ENCODE measurements at regions not wholly inside any gene's neighbourhood (a gene's known extent, or its start where the extent isn't known, plus 50 kb on each side); places are given as distances from the start of the nearest gene placed in this dataset.

DNA sequence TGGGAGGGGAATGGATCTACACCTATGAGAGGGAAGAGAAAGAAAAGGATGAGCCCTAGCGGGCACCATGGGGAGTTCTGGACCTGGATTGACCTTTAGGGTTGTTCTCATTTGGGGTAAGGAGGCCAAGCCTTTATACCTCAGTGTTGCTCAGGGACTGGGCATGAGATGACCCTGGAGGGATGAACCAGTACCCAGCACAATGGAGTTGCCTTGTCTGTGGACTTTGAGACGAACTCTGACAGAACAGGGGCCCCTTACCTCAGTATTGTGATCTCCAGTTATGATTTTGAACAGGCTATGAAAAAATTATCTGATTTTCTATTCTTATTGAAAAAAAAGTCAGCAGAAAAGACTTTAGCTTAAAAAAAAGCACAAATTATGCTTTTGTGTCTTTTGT lies 88.6 kb downstream of the FOXA2 start:
- ATAC-seq (replicated peaks), result no peak
- H3K4me3 Mint-ChIP-seq, result no peak overlapping the region
- no peaks in the 10 kb centered on the region for H3K36me3 Mint-ChIP-seq (ENCODE audit: low read depth)
- no peaks in the 10 kb centered on the region for H3K4me1 Mint-ChIP-seq
- H3K9me3 Mint-ChIP-seq, result peaks cover 5% of the 10 kb centered on the region
- H3K27me3 Mint-ChIP-seq, result no peaks in the 10 kb centered on the region
- no peak overlapping the region for H3K27ac Mint-ChIP-seq

- H3K27ac Mint-ChIP-seq, result no peak overlapping the region
- H3K36me3 Mint-ChIP-seq (ENCODE audit: low read depth), result no peaks in the 10 kb centered on the region
- H3K4me1 Mint-ChIP-seq, result no peaks in the 10 kb centered on the region
- no peak for ATAC-seq (replicated peaks)
- H3K27me3 Mint-ChIP-seq, result no peaks in the 10 kb centered on the region
- peaks cover 5% of the 10 kb centered on the region for H3K9me3 Mint-ChIP-seq
- H3K4me3 Mint-ChIP-seq, result no peak overlapping the region
These were observed 89.2 kb downstream of the FOXA2 start for GRCh38 chr20:22495172-22495571.

GRCh38 chr20:22492497-22492896 lies 91.9 kb downstream of the FOXA2 start:
- ATAC-seq (replicated peaks), result no peak
- Mint-ChIP-seq H3K27ac (no peak overlapping the region), H3K4me3 (no peak overlapping the region), H3K9me3 (peaks cover 2% of the 10 kb centered on the region), H3K27me3 (no peaks in the 10 kb centered on the region), H3K36me3 (ENCODE audit: low read depth) (no peaks in the 10 kb centered on the region), H3K4me1 (no peaks in the 10 kb centered on the region)

DNA sequence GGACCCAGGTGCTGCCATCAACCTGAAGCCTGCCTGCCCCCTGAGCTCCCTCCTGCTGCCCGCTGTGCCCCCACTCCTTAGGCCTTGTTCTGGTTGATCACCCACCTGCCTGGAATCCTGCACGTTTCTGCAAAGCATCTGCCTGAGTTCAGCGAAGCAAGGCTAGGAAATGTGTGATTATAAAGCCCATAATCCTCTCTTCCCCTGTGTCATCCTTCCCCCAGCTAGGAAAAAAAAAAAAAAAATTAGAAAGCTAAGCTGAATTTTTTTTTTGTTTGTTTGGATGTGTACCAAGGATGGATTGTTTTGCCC lies 93.2 kb downstream of the FOXA2 start:
- Mint-ChIP-seq H3K9me3 (no peaks in the 10 kb centered on the region), H3K4me1 (no peaks in the 10 kb centered on the region), H3K36me3 (ENCODE audit: low read depth) (no peaks in the 10 kb centered on the region), H3K27ac (no peak overlapping the region), H3K4me3 (no peak overlapping the region), H3K27me3 (no peaks in the 10 kb centered on the region)
- ATAC-seq (replicated peaks), result no peak

- Mint-ChIP-seq H3K27me3 (no peaks in the 10 kb centered on the region), H3K4me3 (no peak overlapping the region), H3K4me1 (no peaks in the 10 kb centered on the region), H3K27ac (no peak overlapping the region), H3K36me3 (ENCODE audit: low read depth) (no peaks in the 10 kb centered on the region), H3K9me3 (no peaks in the 10 kb centered on the region)
- ATAC-seq (replicated peaks), result no peak
These were observed 93.8 kb downstream of the FOXA2 start for GRCh38 chr20:22490287-22491193.

- H3K27me3 Mint-ChIP-seq, result no peaks in the 10 kb centered on the region
- no peak for ATAC-seq (replicated peaks)
- H3K4me3 Mint-ChIP-seq, result no peak overlapping the region
- H3K36me3 Mint-ChIP-seq (ENCODE audit: low read depth), result no peaks in the 10 kb centered on the region
- no peaks in the 10 kb centered on the region for H3K9me3 Mint-ChIP-seq
- H3K27ac Mint-ChIP-seq, result no peak overlapping the region
- no peaks in the 10 kb centered on the region for H3K4me1 Mint-ChIP-seq
These were observed 94.6 kb downstream of the FOXA2 start for GRCh38 chr20:22489626-22490286.

DNA sequence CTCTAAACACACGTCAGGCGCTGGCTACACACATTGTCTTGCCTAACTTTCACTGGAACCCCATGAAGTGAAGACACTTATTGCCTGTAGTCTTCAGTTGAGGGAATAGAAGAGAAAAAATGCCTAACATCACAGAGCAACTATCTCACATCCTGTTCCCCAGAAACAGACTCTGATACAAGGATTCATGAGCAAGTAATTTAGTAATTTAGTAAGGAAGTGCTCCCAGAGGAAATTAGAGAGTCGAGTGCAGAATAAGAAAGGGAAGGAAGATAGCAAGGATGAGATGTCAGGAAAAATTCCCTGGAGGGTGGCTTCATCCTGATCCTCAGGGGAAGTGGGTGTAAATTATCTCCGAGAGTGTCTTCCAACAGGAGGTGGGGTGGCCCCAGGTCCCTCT lies 104.0 kb downstream of the FOXA2 start:
- Mint-ChIP-seq H3K4me3 (no peak overlapping the region), H3K9me3 (peaks cover 13% of the 10 kb centered on the region), H3K27ac (no peak overlapping the region), H3K36me3 (ENCODE audit: low read depth) (no peaks in the 10 kb centered on the region), H3K4me1 (no peaks in the 10 kb centered on the region), H3K27me3 (no peaks in the 10 kb centered on the region)
- no peak for ATAC-seq (replicated peaks)

DNA sequence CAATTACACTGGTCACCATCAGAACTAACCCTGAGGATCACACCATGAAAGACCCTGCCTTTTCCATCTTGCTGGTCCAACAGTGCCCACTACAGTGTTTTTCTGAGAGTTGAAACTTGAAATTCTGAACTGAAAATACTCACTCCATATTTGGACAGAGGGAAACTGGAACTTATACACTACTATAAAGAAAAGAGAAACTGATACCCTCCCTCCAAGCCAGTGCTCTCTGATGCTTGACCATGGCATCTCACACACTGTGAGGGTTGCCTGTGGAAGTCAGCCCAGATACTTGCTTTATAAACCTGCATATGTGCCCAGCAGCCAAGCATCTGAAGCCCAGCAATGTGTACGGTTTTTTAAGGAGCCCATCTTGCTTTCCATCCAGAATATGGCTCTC lies 108.7 kb downstream of the FOXA2 start:
- no peak for ATAC-seq (replicated peaks)
- Mint-ChIP-seq H3K36me3 (ENCODE audit: low read depth) (no peaks in the 10 kb centered on the region), H3K9me3 (peaks cover 24% of the 10 kb centered on the region), H3K4me3 (no peak overlapping the region), H3K27ac (no peak overlapping the region), H3K27me3 (no peaks in the 10 kb centered on the region), H3K4me1 (no peaks in the 10 kb centered on the region)

DNA sequence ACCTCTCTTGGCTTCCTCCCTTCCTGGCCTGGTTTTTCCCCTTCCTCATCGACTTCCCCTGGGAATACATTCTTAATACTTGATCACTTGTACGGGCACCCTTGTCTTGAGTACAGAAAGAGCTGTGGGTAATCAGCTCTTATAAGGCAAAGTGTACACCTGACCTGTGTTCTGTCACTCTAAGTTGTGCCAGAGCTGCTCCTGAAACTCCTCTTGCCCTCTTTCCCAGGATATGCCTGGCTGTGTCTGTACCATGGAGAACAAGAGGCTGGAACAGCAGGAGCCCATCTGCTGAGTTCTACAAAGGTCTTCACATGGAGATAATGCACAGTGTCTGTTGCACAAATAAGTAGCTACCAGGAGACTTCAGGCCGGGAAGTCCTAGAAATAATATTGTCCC lies 110.1 kb downstream of the FOXA2 start:
- Mint-ChIP-seq H3K27me3 (no peaks in the 10 kb centered on the region), H3K4me1 (no peaks in the 10 kb centered on the region), H3K4me3 (no peak overlapping the region), H3K9me3 (peaks cover 24% of the 10 kb centered on the region), H3K27ac (no peak overlapping the region), H3K36me3 (ENCODE audit: low read depth) (no peaks in the 10 kb centered on the region)
- no peak for ATAC-seq (replicated peaks)

DNA sequence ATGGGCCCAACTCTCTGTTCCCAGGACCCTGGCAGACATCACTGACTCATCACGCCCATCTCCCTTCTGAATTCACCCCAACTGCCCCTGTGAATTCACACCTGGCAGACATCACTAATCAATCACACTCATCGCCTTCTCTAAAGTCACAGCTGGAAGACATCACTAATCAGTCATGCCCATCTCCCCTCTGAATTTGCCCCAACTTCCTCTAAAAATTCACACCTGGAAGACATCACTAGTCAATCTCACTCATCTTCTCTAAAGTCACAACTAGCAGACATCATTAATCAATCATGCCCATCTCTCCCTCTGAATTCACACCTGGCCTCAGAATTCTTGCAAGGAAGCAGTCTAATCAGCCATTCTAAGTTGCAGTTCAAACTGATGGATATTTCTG lies 111.1 kb downstream of the FOXA2 start:
- no peak overlapping the region for H3K27ac Mint-ChIP-seq
- ATAC-seq (replicated peaks), result no peak
- no peak overlapping the region for H3K4me3 Mint-ChIP-seq
- H3K4me1 Mint-ChIP-seq, result no peaks in the 10 kb centered on the region
- no peaks in the 10 kb centered on the region for H3K36me3 Mint-ChIP-seq (ENCODE audit: low read depth)
- H3K27me3 Mint-ChIP-seq, result no peaks in the 10 kb centered on the region
- H3K9me3 Mint-ChIP-seq, result peaks cover 24% of the 10 kb centered on the region

DNA sequence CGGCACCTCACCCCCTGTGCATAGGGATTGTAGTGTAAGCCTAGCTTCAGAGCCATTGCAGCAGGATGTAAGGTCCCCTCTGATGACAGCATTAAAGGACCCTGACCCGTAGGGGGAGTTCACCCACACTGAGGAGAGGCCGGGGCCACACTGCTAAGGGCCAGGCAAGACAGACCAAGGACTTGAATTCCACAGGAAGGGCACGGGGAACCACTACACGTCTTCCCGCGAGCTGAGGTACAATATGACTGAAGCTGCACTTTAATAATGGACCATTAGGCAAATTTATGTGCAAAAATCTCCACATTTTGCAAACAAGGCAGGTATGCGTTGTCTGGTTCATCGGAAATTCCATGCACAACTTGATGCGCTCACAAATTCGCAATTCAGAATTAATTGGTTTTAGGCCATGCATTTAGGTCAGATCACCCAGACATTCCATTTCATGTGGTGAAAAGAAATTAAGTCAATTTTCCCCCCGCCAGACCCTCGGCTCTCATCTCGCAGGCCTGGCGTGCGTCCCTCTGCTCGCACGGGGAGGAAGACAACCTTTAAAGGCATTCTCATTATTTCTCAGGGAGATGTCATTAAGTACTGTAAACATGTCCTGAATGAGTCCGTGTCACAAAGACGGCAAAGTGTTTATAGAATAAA lies 111.8 kb downstream of the FOXA2 start:
- Mint-ChIP-seq H3K27me3 (no peaks in the 10 kb centered on the region), H3K27ac (no peak overlapping the region), H3K4me3 (no peak overlapping the region), H3K4me1 (no peaks in the 10 kb centered on the region), H3K36me3 (ENCODE audit: low read depth) (no peaks in the 10 kb centered on the region), H3K9me3 (peaks cover 19% of the 10 kb centered on the region)
- no peak for ATAC-seq (replicated peaks)

DNA sequence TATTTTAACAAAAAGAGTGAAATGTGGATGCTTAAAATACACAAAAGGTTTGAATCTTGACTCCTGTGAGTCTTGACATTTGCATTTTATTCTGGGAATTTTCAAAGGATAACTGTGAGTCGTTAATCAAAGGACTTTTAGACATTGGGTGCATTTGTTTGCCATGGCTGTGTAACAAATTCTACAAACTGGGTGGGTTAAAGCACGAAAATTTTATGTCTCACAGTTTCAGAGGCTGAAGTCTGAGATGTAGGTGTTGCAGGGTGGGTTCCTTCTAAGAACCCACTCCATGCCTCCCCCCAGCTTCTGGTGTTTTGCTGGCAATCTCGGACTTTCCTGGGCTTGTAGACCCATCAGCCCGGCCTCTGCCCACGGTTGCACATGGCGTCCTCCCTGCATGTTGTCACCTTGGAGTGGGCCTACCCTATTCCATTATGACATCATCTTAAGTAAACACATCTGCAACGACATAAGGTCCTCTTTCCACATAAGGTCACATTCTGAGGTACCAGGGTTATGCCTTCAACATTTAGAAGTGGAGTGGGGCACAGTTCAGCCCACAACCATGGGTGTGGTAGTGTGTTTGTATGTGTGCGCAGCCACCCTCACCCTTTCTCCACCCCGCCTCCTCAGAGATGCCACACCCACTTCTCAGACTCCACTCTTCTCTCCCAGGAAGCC lies 113.1 kb downstream of the FOXA2 start:
- Mint-ChIP-seq H3K27me3 (no peaks in the 10 kb centered on the region), H3K4me1 (no peaks in the 10 kb centered on the region), H3K27ac (no peak overlapping the region), H3K36me3 (ENCODE audit: low read depth) (no peaks in the 10 kb centered on the region), H3K4me3 (no peak overlapping the region), H3K9me3 (peaks cover 12% of the 10 kb centered on the region)
- no peak for ATAC-seq (replicated peaks)

- H3K4me3 Mint-ChIP-seq, result no peak overlapping the region
- ATAC-seq (replicated peaks), result no peak
- H3K9me3 Mint-ChIP-seq, result peaks cover 11% of the 10 kb centered on the region
- H3K4me1 Mint-ChIP-seq, result no peaks in the 10 kb centered on the region
- no peaks in the 10 kb centered on the region for H3K36me3 Mint-ChIP-seq (ENCODE audit: low read depth)
- no peaks in the 10 kb centered on the region for H3K27me3 Mint-ChIP-seq
- no peak overlapping the region for H3K27ac Mint-ChIP-seq
These were observed 113.7 kb downstream of the FOXA2 start for GRCh38 chr20:22470620-22471026.

DNA sequence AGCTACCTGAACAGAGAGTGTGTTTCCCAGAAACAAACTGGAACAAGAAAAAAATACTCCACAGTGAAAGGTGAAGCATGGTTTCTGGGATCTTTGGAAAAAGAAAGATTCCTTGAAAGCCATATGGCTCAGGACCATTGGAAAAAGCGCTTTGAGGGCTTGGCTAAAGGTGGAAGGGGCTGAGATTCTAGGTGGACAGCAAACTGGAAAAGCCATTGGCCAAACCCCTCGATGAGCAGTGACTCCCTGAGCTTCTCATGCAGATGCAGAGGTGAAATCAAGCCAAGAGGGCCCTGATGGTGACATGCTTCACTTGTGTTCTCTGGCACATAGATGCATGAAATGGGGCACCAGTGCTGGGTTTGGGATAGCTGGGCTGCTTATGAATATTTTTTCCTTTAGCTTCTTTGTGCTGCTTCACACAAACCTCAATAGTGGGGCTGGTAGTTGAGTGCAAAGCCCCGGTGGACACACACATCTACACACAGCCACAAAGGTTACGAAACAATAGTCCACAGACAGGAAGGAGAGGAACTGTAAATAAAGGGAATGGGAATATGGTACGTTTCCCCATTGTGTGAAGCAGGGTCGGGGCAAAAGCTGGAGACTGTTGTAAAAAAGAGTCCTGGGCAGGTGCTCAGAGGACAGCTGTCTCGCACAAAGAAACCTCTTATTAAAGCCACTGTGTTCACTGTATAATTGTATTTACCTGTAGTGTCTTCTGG lies 117.8 kb downstream of the FOXA2 start:
- Mint-ChIP-seq H3K27me3 (no peaks in the 10 kb centered on the region), H3K27ac (no peak overlapping the region), H3K4me1 (no peaks in the 10 kb centered on the region), H3K9me3 (peaks cover 4% of the 10 kb centered on the region), H3K4me3 (no peak overlapping the region), H3K36me3 (ENCODE audit: low read depth) (no peaks in the 10 kb centered on the region)
- ATAC-seq (replicated peaks), result no peak
